ENCODE measurements at regions not wholly inside any gene's neighbourhood (a gene's known extent, or its start where the extent isn't known, plus 50 kb on each side); places are given as distances from the start of the nearest gene placed in this dataset.
A peak's percentile ranks its signal among the peaks of the same experiment; 100 is the strongest.

- DNase-seq = no peak
Observed at GRCh38 chr12:19836056-19836455, 396.8 kb downstream of the AEBP2 start.

- DNase-seq = no peak
Observed at GRCh38 chr12:19836456-19836855, 397.2 kb downstream of the AEBP2 start.

- DNase-seq = no peak
Observed at GRCh38 chr12:19837543-19837942, 398.3 kb downstream of the AEBP2 start.

DNA sequence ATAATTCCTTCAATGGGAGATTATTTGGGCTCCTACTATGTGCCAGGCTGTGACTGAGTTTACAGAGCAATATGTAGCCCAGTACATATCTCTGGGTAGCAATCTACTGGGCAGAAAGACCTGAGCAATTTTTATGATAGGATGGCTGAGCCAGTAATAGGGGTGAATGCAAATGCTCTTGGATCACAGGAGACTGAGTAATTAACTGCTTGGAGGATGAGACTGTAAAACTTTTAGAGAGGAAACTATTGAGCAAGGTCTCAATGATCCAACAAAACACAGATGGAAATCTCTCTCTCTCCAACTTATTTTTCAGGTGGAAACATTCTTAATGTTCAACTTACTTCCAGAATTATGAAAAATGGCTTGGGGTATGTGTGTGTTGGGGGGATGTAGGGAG is 402.2 kb downstream of the AEBP2 start:
- peak; percentile 7 for DNase-seq

DNA sequence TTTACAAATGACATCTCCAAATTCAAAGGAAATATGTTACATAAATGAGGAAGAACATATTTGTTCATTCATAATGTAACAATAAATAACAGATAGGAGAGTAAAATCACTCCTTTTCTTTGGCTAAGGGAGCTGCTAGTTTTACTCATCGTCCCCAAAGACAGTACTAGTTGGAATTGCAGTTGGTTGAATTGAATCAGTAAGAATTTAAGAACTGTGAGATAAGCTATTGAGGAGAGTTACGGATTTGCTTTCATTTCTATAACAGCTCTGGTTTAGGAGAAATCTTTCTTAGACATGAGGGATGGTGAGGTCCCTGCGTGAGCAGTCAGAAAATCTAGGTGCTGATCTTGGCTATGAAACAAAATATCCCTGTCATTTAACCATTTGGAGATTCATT is 402.8 kb downstream of the AEBP2 start:
- DNase-seq = no peak

DNA sequence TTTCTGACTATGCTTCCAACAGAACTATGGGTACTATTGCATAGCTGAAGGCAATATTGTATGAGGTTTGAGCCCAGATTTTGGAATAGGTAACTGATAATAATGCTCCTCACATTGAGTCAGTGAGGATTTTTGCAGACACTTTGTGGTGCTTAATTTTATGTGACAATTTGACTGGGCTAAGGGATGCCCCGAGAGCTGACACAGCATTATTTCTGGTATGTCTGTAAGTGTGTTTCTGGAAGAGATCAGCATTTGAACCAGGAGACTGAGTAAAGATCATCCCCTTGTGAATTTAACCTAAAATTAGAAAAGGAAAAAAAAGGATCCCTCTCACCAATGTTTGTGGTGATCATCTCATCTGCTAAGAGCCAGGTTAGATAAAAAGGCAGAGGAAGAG is 404.9 kb downstream of the AEBP2 start:
- DNase-seq = no peak

GRCh38 chr12:19846574-19846973 is 407.3 kb downstream of the AEBP2 start:
- DNase-seq = peak; percentile 82

GRCh38 chr12:19847294-19848059 is 408.2 kb downstream of the AEBP2 start:
- DNase-seq = peak; percentile 82

DNA sequence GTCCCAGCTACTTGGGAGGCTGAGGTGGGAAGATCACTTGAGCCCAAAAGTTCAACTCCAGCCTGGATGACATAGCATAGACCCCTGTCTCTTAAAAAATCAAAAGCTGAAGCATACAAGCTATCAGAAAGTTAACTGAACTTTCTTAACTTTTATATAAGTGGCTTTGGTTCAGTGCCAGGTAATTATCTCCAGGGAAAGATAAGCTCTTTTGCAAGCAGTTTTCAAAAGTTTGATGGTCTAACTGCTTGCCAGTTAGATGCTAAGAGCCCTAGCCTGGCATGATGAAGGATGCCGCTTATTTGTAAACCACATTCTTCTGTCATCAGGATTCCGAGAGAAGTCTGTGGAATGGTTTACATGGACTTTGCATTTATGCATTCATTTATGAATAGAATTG is 409.1 kb downstream of the AEBP2 start:
- peak; percentile 32 for DNase-seq

- no peak for DNase-seq
Observed at GRCh38 chr12:19849208-19849607, 409.9 kb downstream of the AEBP2 start.

DNA sequence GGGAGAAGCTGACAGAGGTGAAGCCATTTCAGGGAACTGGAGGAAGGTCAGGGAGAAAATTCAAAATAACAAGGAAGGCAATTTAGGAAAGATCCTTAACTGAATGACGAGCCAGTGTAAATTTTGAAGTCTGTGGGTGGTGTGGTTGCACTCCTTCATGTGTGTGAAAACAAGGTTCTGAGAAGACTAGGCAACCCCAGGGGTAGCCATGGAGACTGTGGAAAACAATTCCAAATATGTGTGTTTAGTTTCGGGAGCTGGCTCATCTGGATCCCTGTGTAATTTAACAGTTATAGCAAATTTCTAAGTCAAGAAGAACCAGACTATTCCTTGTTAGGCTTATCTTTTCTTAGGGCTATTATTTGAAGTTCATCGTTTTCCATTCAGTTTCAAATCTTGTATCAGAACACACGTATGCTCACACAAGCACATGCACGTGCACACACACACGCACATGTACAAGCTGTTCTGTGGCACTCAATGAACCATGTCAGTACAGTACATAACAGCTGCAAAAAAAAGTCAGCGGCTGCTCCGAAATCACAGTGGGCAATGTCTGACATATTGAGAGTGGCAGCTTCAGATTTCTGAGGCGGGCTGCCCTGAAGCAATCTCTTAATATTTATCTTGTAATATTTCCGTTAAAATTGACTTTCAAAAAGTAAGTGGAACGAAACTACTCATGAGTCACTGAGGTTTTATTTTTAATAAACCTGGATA is 411.2 kb downstream of the AEBP2 start:
- DNase-seq = peak; percentile 14

- peak; percentile 2 for DNase-seq
Observed at GRCh38 chr12:19852100-19852855, 413.0 kb downstream of the AEBP2 start.

GRCh38 chr12:19855851-19856250 is 416.6 kb downstream of the AEBP2 start:
- DNase-seq = no peak

GRCh38 chr12:19856389-19856788 is 417.1 kb downstream of the AEBP2 start:
- no peak for DNase-seq

DNA sequence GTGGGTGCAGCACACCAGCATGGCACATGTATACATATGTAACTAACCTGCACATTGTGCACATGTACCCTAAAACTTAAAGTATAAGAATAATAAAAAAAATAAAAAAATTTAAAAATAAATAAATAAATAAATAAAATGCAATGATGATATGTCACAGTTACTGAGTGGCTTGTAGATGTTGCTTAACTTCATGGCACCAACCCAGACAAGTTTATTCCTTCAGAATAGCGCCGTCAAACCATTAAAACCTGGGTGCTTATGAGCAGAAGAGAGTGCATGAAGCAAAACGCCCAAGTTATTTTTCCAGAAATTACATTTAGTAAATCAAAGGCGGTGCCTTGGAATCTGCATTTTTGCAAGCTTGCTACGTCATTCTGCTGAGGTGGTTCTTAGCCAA is 417.9 kb downstream of the AEBP2 start:
- DNase-seq = no peak

GRCh38 chr12:19867151-19867550 is 427.9 kb downstream of the AEBP2 start:
- DNase-seq = no peak

DNA sequence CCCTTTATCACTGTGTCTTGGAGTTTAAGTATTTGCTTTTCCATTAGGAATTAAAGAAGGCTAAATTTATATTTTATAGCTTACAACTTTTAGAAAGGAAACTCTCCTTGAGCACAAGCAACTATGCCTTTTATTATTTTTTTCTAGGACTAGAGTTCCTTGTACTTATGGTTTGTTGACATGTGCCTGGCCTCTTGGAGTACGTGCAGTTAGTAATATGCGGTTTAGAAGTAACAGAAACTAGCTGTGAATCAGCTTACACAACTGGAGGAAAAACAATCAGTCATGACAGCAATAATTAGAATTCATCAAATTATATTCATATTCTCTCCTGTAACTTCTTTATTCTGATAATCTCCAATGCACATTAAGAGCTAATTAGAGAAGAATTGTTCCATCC is 428.7 kb downstream of the AEBP2 start:
- DNase-seq = no peak

GRCh38 chr12:19869413-19869812 is 430.1 kb downstream of the AEBP2 start:
- no peak for DNase-seq

GRCh38 chr12:19872621-19873540 is 433.6 kb downstream of the AEBP2 start:
- no peak for DNase-seq

- no peak for DNase-seq
Observed at GRCh38 chr12:19880076-19880475, 440.8 kb downstream of the AEBP2 start.

- no peak for DNase-seq
Observed at GRCh38 chr12:19880721-19881120, 441.4 kb downstream of the AEBP2 start.

DNA sequence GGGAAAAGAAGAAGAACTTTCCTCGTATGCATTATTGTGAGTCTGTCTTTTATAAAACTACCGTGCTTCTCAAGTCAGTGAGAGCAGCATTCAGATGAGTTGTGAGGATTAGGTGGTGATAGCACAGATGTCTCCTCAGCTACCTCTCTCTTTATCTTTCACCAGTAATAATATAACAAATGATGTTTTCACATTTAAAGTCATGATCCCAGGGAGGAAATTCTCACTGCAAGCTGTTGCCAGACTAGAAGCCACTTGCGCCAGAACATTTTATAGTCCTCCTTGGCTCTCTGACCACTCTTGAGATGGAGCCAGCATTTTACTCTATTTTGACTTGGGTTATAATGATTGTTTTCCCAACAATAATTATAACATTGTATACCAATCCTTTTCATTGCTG is 443.1 kb downstream of the AEBP2 start:
- no peak for DNase-seq

GRCh38 chr12:19884021-19884492 is 444.8 kb downstream of the AEBP2 start:
- no peak for DNase-seq

All from NCI-H226 (cell line).